SIG-M5 treated with dmso at 0.1 percent for 504 hours (cell line): ENCODE measurements at regions not wholly inside any gene's neighbourhood (a gene's known extent, or its start where the extent isn't known, plus 50 kb on each side); places are given as distances from the start of the nearest gene placed in this dataset.

ENCODE experiments used
- DNase-seq: peaks from one replicate; lab custom pipeline; 2025; ENCODE audit not compliant: unreplicated experiment; lab: John Stamatoyannopoulos, UW

DNA sequence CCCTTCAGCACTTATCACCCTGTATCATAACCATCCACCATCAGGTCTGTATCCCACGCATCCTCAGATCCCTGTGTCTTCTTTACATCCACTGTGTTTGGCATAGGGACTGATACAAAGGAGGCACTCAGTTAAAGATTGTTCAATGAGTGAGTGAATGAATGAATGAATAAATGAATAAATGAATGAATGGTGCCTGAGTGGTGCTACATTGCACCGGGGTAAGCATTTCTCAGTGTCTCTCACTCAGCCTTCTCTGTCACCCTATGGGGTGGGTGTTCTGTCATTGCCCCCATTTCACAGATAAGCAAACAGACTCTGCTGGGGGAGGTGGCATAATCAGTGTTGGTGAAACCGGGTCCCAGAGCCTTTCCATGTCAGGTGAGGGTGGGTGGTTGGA is 56.6 kb upstream of the ID3 start:
- DNase-seq = no peak

DNA sequence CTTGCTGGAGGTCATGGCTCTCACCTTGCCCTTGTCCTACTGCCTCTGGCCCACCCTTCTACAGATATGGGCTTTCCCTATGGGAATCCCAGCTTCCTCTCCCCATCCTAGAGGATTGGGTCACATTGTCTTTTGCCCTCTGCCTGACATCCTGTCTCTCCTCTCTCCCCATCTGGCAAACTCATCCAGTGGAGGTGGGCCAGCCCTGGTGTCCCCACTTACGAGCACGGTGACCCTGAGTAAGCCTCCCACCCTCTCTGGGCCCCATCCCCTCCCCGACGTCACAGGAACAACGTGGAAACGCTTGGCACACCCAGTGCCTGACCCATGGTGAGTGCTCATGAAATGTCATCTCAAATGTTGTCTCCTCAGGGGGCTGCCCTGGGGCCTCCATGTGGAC is 56.1 kb upstream of the ID3 start:
- no peak for DNase-seq

DNA sequence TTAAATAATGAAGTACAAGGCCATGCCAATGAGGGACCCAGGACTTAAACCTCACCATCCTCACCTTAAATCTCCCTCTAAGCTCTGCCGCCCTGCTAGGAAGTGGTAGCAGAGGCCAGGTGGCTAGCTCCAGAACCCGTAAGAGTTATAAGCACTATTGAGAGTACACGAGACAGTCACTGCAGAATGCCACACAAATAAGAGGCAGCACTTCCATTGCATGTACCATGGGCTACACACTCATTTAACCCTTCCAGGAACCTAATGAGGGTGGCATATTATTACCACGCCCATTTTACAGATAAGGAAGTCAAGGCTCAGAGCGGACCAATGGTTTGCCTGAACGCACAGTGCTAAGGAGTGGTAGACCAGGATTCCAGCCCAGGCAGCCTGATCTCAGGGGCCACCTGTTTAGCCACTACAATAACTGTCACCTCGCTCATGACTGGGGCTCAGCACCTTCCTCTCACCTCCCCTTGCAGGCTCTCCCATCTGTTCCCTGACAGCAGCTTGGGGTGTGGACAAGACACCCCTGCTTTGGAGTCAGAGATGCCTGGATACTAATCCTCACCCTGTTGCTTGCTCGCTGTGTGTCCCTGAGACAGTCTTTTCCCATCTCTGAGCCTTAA is 54.8 kb upstream of the ID3 start:
- no peak for DNase-seq

DNA sequence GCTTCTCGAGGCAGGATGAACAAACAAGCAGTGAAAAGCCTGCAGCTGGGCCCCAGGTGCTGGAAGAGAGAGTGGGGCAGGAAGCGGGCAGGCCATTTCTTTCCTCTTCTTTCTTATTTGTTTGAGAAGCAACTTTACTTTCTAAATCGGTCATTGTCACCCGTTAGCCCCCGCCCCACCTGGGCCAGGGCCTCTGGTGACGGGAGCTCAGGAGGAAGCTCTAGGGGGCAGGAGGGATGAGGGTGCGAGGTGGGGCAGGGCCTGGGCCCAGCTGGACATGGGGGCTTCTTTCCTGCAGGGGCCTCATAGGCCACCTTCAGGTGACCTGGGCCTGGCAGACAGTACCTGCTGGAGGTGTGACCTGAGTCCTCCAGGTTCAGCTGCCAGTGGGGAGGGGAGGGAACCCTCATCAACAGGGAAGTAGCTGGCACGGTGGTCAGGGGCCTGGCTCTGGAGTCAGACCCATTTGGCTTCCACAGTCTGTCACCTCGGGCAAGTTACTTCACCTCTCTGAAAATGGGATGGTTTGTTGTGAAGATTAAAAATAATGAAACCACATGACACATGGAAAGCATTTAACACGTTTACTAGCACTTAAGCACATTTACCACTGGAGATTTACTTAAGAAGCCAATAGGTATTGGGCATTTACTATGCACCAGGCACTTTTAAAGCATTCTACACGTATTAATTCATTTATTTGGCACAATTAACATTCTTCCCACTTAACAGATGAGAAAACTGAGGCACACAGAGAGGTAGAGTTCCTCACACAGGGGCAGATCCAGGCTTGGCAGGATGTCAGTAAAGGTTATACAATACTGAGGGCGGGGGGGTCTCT is 54.1 kb upstream of the ID3 start:
- DNase-seq = no peak

DNA sequence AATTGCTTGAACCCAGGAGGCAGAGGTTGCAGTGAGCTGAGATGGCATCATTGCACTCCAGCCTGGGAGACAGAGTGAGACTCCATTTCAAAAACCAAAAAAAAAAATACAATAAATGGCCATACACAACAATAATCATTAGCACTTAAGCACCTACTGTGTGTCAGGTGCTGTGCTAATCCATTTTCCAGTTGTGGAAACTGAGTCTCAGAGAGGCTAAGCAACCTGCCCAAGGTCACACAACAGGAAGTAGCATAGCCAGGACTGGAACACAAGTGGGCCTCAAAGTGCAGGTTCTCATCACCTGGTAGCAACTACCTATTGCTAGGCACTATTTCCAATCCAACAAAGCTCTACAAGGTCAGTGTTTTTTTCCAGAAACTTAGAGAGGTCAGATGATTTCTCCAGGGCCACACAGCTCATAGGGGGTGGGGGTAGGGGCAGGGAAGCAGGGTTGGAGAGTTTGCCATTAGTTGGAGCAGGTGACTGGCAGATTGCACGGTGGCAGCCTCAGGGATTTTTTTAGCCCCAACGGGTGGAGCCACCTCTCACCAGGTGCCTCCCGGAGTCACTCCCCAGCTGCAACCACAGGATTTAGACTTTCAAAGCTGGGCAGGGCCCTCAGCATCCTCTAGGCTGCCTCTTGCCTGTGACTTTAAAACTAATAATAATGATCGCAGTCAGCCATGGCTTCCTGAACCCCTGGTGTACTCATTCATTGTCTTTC is 52.5 kb upstream of the ID3 start:
- no peak for DNase-seq

DNA sequence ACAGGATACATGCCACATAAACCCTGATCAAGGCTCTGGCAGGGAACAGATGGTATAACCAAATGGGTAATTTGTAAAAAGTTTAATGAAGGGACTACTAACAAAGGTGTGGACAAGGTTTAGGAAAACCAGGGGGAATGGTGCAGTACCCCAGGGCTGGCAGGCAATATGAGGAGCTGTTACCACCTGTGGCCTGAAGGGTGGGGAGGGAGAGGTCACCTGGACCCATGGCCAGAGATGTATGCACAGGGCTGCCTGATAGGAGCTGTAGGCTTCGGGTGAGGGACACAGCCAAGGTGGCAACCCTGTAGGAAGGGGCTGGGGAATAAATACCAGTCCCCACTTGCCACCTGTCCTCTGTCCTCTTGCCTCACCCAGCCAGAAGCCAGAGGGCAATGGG is 51.4 kb upstream of the ID3 start:
- DNase-seq = no peak

DNA sequence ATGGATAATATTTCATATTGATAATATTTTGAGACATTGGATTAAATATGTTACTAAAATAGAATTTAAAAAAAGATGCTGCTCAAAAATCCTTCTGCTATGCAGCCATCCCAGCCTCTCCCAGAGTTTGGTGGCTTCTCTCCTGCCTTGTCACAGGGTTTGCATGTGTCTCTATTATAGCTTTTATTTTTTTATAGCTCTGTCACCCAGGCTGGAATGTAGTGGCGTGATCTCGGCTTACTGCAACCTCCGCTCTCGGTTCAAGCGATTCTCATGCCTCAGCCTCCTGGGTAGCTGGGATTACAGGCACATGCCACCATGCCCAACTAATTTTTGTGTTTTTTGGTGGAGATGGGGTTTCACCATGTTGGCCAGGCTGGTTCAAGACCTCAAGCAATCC is 50.7 kb upstream of the ID3 start:
- no peak for DNase-seq
